ENCODE measurements at regions not wholly inside any gene's neighbourhood (a gene's known extent, or its start where the extent isn't known, plus 50 kb on each side); places are given as distances from the start of the nearest gene placed in this dataset.

DNA sequence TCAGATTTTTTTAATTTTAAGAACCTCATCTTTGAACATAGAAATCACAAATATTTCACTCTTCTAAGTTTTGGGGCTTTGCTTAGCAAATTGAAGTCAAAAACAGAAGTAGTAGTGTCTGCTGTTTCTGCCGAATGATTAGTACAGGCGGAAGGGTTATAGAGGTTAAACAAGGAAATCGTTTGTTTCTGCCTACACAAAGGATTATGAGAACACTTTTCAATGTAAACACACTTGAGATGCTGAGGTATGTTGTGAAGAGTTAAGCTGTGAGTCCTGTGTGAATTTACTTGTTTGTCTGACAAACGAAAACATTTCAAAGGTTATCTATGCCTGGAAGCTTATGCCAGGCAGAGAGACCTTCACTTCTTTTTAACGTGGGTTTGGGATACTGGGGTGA lies 224.8 kb downstream of the CETN3 start:
- Histone ChIP-seq H3K4me3 (replicated peaks; ENCODE audit: insufficient read depth, low read length) (no peak overlapping the region), H3K27me3 (ENCODE audit: insufficient read depth, poor library complexity, severe bottlenecking) (no peaks in the 10 kb centered on the region), H3K27ac (replicated peaks) (no peak overlapping the region)
- TF ChIP-seq, protein P1, sequence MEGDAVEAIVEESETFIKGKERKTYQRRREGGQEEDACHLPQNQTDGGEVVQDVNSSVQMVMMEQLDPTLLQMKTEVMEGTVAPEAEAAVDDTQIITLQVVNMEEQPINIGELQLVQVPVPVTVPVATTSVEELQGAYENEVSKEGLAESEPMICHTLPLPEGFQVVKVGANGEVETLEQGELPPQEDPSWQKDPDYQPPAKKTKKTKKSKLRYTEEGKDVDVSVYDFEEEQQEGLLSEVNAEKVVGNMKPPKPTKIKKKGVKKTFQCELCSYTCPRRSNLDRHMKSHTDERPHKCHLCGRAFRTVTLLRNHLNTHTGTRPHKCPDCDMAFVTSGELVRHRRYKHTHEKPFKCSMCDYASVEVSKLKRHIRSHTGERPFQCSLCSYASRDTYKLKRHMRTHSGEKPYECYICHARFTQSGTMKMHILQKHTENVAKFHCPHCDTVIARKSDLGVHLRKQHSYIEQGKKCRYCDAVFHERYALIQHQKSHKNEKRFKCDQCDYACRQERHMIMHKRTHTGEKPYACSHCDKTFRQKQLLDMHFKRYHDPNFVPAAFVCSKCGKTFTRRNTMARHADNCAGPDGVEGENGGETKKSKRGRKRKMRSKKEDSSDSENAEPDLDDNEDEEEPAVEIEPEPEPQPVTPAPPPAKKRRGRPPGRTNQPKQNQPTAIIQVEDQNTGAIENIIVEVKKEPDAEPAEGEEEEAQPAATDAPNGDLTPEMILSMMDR (IDR thresholded peaks at IDR 0.05; ENCODE audit: insufficient read depth, low read length) = no peak
- TF ChIP-seq, protein P2, sequence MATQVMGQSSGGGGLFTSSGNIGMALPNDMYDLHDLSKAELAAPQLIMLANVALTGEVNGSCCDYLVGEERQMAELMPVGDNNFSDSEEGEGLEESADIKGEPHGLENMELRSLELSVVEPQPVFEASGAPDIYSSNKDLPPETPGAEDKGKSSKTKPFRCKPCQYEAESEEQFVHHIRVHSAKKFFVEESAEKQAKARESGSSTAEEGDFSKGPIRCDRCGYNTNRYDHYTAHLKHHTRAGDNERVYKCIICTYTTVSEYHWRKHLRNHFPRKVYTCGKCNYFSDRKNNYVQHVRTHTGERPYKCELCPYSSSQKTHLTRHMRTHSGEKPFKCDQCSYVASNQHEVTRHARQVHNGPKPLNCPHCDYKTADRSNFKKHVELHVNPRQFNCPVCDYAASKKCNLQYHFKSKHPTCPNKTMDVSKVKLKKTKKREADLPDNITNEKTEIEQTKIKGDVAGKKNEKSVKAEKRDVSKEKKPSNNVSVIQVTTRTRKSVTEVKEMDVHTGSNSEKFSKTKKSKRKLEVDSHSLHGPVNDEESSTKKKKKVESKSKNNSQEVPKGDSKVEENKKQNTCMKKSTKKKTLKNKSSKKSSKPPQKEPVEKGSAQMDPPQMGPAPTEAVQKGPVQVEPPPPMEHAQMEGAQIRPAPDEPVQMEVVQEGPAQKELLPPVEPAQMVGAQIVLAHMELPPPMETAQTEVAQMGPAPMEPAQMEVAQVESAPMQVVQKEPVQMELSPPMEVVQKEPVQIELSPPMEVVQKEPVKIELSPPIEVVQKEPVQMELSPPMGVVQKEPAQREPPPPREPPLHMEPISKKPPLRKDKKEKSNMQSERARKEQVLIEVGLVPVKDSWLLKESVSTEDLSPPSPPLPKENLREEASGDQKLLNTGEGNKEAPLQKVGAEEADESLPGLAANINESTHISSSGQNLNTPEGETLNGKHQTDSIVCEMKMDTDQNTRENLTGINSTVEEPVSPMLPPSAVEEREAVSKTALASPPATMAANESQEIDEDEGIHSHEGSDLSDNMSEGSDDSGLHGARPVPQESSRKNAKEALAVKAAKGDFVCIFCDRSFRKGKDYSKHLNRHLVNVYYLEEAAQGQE (IDR thresholded peaks at IDR 0.05; ENCODE audit: insufficient replicate concordance, low read depth) = no peak
- TF ChIP-seq SPI1 (IDR thresholded peaks at IDR 0.05; ENCODE audit: borderline replicate concordance, low read depth) (no peak), GABPA (IDR thresholded peaks at IDR 0.05; ENCODE audit: low read depth) (no peak)
- no peak for DNase-seq (ENCODE audit: low read depth in 1 of 2, low spot score in 1 of 2)

DNA sequence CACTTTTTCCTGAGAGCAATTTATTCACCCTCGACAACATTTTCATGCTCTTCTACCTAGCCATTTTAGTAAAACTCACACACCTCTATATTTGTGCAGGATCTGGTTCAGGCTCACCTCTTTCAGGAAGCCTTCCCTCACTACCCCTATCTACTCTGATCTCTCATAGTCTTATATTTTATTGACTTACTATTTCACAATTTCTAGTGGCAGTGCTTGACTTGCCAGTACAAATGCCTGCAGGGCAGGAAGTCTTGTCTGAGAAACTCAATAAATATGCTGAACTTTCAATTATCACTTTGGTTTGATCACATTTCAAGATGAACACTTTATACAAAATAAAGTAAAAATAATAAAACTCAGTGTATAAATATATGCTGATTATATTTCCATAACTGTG lies 226.8 kb downstream of the CETN3 start:
- no peak for DNase-seq (ENCODE audit: low read depth in 1 of 2, low spot score in 1 of 2)
- Histone ChIP-seq H3K27ac (replicated peaks) (no peak overlapping the region), H3K27me3 (ENCODE audit: insufficient read depth, poor library complexity, severe bottlenecking) (no peaks in the 10 kb centered on the region), H3K4me3 (replicated peaks; ENCODE audit: insufficient read depth, low read length) (no peak overlapping the region)
- TF ChIP-seq GABPA (IDR thresholded peaks at IDR 0.05; ENCODE audit: low read depth) (no peak), SPI1 (IDR thresholded peaks at IDR 0.05; ENCODE audit: borderline replicate concordance, low read depth) (no peak), POLR2AphosphoS5 (IDR thresholded peaks at IDR 0.05; ENCODE audit: low read depth) (no peak)
- TF ChIP-seq, protein P2 (IDR thresholded peaks at IDR 0.05; ENCODE audit: insufficient replicate concordance, low read depth) = no peak

DNA sequence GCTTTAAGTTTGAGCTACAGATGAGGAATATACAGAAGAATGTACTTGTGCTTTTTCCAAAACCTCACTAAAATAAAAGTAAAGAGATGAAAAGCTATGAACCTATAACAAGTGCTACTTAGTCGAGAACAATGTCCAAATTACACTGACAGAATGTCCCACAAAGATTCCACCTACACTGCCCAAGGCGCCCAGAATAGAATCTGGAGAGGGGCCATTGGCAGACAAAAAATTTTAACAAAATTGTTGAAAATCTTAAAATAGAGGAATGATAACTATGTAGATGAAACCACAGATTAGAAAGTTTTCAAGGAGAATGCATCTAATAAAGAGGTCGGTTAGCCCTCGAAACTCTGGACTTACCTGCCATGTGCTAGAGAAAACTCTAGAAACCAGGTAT lies 235.3 kb downstream of the CETN3 start:
- TF ChIP-seq, protein P1 (IDR thresholded peaks at IDR 0.05; ENCODE audit: insufficient read depth, low read length) = no peak
- TF ChIP-seq SPI1 (IDR thresholded peaks at IDR 0.05; ENCODE audit: borderline replicate concordance, low read depth) (no peak), POLR2AphosphoS5 (IDR thresholded peaks at IDR 0.05; ENCODE audit: low read depth) (no peak)
- DNase-seq (ENCODE audit: low read depth in 1 of 2, low spot score in 1 of 2) = no peak
- H3K27ac ChIP-seq (replicated peaks) = no peak overlapping the region
- no peak overlapping the region for H3K4me3 ChIP-seq (replicated peaks; ENCODE audit: insufficient read depth, low read length)
- H3K27me3 ChIP-seq (ENCODE audit: insufficient read depth, poor library complexity, severe bottlenecking) = no peaks in the 10 kb centered on the region

DNA sequence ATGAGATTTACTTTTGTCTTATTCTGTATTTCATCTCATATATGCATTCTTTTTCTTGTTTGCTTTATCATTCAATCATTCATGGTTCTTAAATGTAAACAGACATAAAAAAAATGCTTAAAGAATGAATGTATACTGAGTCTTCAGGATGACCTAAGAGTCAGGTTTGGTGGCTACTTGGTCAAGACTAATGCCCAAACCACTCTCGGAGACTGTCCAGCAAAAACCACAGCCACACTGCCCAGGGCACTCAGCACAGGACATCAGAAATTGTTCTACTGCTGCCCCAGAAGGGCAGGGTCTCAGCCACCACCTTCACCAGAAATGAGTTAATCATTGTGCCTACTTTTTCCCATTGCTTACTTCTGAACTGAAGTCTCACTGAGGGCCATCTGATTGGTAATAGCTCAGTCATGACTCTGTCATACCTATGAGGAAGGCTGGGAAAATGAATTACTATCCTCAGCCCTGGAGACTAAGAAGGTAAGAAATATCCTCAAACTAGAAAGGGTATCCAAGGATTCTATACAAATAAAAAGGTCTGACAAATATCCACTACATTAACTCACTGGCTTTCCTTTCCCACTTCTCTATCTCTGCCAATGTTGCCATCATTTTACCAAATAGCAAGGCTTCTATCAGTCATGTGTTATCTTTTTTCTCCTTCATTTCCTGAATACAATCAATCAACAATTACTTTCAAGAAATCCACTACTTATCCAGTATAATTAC lies 236.1 kb downstream of the CETN3 start:
- no peak for DNase-seq (ENCODE audit: low read depth in 1 of 2, low spot score in 1 of 2)
- TF ChIP-seq, protein P1 (IDR thresholded peaks at IDR 0.05; ENCODE audit: insufficient read depth, low read length) = no peak
- TF ChIP-seq, protein P2 (IDR thresholded peaks at IDR 0.05; ENCODE audit: insufficient replicate concordance, low read depth) = no peak
- TF ChIP-seq GABPA (IDR thresholded peaks at IDR 0.05; ENCODE audit: low read depth) (no peak), POLR2AphosphoS5 (IDR thresholded peaks at IDR 0.05; ENCODE audit: low read depth) (no peak), SPI1 (IDR thresholded peaks at IDR 0.05; ENCODE audit: borderline replicate concordance, low read depth) (no peak)
- Histone ChIP-seq H3K4me3 (replicated peaks; ENCODE audit: insufficient read depth, low read length) (no peak overlapping the region), H3K27ac (replicated peaks) (no peak overlapping the region), H3K27me3 (ENCODE audit: insufficient read depth, poor library complexity, severe bottlenecking) (no peaks in the 10 kb centered on the region)
